HG02852 (cell line): ENCODE measurements at regions not wholly inside any gene's neighbourhood (a gene's known extent, or its start where the extent isn't known, plus 50 kb on each side); places are given as distances from the start of the nearest gene placed in this dataset.

Source experiments
- ATAC-seq: cut with Tn5 transposase; IDR thresholded peaks from one replicate; pipeline ENCODE4 v1.9.1; 2021; ENCODE audit warnings: mild to moderate bottlenecking, moderate library complexity; ENCODE audit not compliant: unreplicated experiment

DNA sequence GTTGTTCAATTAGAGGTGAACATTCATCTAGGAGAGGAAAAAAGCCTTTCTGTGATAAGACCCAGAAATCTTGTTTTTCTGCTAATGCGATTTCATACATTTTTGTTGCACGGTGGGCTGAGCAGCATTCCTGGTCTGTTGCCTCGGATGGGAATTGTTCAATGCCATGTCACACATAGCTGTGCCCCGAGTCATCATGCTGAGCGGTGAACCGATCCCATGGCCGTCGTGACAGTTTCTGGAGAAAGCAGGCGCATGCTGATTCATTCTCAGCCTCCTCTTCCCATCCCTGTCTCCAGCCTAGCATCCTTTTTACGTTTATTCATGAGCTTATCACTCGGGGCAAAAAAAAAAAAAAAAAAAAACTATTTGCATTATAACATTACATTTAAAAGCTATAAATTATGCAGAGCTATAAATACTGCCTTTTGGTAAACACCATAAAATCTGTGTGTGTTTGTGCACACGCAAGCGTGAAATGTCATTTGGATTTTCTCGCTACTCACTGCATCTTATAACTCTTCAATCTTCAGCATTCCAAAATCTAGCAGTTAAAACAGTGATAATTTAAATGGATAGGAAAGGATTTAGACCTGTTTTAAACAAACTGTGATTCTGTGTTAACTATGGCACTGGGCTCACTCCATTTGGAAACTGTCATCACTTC lies 58.9 kb upstream of the IFNGR1 start:
- ATAC-seq: no peak

DNA sequence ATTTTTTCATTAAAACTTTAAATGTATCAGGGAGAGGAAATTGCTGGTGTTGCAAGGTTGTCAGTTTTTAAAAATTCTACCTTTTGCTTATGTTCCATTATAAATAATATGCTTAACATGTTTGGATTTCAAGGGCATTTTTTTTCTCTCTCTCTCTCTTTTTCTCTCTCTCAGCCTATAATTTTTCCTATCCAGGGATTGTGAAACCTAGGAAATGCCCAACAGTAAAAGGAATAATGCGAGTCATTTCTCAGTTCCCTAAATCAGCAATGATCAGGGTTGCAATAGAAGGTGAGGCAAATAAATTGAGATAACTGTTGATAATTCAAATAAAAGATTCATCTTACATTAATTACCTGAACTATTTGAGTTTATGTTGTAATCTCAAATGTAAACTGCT lies 53.2 kb upstream of the IFNGR1 start:
- no peak for ATAC-seq

DNA sequence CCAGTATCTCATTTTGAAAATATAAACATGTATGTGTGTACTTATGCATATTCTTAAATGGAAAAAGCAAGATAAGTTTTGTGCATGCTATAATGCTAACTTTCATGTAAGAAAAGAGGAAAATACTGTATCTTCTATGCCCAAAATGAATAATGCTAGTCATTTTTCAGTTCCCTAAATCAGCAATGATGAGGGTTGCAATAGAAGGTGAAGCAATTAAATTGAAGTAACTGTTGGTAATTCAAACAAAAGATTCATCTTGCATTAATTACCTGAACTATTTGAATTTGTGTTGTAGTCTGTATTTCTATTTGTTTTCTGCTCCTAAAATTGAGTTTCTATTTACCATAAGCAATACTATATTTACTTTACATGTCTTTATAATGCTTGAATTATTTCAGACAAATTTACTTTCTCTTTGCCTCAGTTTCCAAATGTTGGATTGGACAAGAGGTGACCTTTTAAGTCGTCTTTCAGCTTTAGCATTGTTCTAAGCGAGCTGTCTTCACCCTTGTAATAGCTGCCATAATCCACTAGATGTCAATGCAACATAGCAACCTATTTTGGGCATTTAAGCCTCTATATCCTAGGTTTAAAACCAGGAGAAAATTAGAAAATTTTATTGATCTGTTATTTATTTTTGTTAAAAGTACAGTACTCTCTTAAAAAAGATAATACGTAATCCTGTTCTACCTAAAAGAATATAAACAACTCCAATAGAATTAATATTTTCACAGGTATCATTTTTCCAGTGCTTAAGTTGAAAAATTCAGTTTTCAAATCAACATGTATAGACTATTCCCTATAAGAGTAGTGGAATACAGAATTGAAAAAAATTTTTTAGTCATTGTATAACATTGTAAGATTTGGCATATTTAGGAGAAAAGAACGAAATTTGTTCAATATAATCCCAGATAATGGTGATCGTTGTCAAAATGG lies 52.3 kb upstream of the IFNGR1 start:
- ATAC-seq: no peak

DNA sequence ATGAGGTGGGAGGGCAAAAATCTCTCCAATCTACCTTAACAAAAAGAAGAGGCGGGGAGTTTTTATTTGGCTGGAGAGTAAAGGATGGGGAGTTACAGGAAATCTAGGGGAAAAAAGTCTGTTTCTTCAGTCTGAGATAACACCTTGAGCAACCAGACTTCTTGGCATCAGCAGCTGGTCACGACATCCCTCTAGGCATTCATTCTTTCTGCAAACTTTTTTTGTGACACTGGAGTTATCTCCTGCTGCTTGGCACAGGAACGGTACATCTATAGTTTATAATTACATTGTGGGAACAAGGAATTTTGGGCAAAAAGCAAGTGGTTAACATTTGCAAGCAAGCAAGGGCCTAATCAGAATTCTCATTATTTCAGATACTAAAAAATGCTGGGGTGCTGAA lies 50.6 kb upstream of the IFNGR1 start:
- no peak for ATAC-seq

DNA sequence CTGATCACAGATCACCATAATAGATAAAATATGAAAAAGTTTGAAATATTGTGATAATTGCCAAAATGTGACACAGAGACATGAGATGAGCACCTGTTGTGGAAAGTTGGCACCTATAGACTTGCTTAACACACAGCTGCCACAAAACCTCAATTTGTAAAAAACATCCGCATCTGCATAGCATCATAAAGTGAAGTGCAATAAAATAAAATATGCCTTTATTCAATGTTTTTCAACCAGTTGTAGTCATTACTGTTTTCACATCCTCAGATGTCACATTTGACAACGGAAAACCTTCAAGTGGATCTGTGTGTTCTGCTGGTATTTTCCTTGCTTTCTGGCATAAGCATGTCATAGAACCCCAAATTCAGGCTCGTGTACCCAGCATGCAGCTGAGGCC lies 50.2 kb upstream of the IFNGR1 start:
- ATAC-seq: no peak
